ENCODE measurements at regions not wholly inside any gene's neighbourhood (a gene's known extent, or its start where the extent isn't known, plus 50 kb on each side); places are given as distances from the start of the nearest gene placed in this dataset.
"Not testable (repeated sequence)": the region's sequence is repeated elsewhere in the genome, so short reads cannot be mapped to it uniquely, and the experiment has no call there.

GRCh38 chr18:41642756-41643155 is 312.3 kb upstream of the PIK3C3 start:
- H3K27ac ChIP-seq = no peak overlapping the region
- H3K4me1 ChIP-seq = no peaks in the 10 kb centered on the region
- H3K79me2 ChIP-seq (ENCODE audit: low read depth) = no peaks in the 10 kb centered on the region
- DNase-seq (ENCODE audit: low spot score) = no peak
- H2AFZ ChIP-seq (replicated peaks) = no peak overlapping the region
- Mint-ChIP-seq H3K27ac (no peak overlapping the region), H3K27me3 (ENCODE audit: insufficient read depth, low read depth) (no peaks in the 10 kb centered on the region), H3K36me3 (no peaks in the 10 kb centered on the region), H3K9me3 (peaks cover 3% of the 10 kb centered on the region), H3K4me1 (no peaks in the 10 kb centered on the region), H3K4me3 (no peak overlapping the region)
- H4K20me1 ChIP-seq (ENCODE audit: low read depth) = no peaks in the 10 kb centered on the region
- H3K4me3 ChIP-seq = no peak overlapping the region
- no peak overlapping the region for H3K9ac ChIP-seq
- H3K4me2 ChIP-seq = no peak overlapping the region
- no peaks in the 10 kb centered on the region for H3K36me3 ChIP-seq
- no peaks in the 10 kb centered on the region for H3K9me3 ChIP-seq (ENCODE audit: low read depth)
- TF ChIP-seq, protein P1, sequence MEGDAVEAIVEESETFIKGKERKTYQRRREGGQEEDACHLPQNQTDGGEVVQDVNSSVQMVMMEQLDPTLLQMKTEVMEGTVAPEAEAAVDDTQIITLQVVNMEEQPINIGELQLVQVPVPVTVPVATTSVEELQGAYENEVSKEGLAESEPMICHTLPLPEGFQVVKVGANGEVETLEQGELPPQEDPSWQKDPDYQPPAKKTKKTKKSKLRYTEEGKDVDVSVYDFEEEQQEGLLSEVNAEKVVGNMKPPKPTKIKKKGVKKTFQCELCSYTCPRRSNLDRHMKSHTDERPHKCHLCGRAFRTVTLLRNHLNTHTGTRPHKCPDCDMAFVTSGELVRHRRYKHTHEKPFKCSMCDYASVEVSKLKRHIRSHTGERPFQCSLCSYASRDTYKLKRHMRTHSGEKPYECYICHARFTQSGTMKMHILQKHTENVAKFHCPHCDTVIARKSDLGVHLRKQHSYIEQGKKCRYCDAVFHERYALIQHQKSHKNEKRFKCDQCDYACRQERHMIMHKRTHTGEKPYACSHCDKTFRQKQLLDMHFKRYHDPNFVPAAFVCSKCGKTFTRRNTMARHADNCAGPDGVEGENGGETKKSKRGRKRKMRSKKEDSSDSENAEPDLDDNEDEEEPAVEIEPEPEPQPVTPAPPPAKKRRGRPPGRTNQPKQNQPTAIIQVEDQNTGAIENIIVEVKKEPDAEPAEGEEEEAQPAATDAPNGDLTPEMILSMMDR (IDR thresholded peaks at IDR 0.05) = no peak
- TF ChIP-seq EZH2phosphoT487 (IDR thresholded peaks at IDR 0.05) (no peak), EZH2 (IDR thresholded peaks at IDR 0.05) (no peak)
- H3F3A ChIP-seq (ENCODE audit: low read depth) = no peaks in the 10 kb centered on the region
- H3K27me3 ChIP-seq = no peaks in the 10 kb centered on the region

GRCh38 chr18:41639218-41639617 is 315.8 kb upstream of the PIK3C3 start:
- H3K4me1 Mint-ChIP-seq = no peaks in the 10 kb centered on the region
- no peak for DNase-seq (ENCODE audit: low spot score)
- Histone ChIP-seq H3K9me3 (ENCODE audit: low read depth) (no peaks in the 10 kb centered on the region), H3K27me3 (no peaks in the 10 kb centered on the region), H4K20me1 (ENCODE audit: low read depth) (no peaks in the 10 kb centered on the region), H3K4me3 (no peak overlapping the region), H3K4me1 (no peaks in the 10 kb centered on the region), H3K4me2 (no peak overlapping the region), H3K79me2 (ENCODE audit: low read depth) (no peaks in the 10 kb centered on the region), H3K27ac (no peak overlapping the region), H2AFZ (replicated peaks) (no peak overlapping the region), H3F3A (ENCODE audit: low read depth) (no peaks in the 10 kb centered on the region), H3K36me3 (no peaks in the 10 kb centered on the region), H3K9ac (no peak overlapping the region)
- no peak overlapping the region for H3K27ac Mint-ChIP-seq
- peaks cover 1% of the 10 kb centered on the region for H3K9me3 Mint-ChIP-seq
- no peak overlapping the region for H3K4me3 Mint-ChIP-seq
- no peak for TF ChIP-seq EZH2phosphoT487 (IDR thresholded peaks at IDR 0.05)
- no peak for TF ChIP-seq EZH2 (IDR thresholded peaks at IDR 0.05)
- TF ChIP-seq, protein P1 (IDR thresholded peaks at IDR 0.05) = no peak
- no peaks in the 10 kb centered on the region for H3K27me3 Mint-ChIP-seq (ENCODE audit: insufficient read depth, low read depth)
- no peaks in the 10 kb centered on the region for H3K36me3 Mint-ChIP-seq

DNA sequence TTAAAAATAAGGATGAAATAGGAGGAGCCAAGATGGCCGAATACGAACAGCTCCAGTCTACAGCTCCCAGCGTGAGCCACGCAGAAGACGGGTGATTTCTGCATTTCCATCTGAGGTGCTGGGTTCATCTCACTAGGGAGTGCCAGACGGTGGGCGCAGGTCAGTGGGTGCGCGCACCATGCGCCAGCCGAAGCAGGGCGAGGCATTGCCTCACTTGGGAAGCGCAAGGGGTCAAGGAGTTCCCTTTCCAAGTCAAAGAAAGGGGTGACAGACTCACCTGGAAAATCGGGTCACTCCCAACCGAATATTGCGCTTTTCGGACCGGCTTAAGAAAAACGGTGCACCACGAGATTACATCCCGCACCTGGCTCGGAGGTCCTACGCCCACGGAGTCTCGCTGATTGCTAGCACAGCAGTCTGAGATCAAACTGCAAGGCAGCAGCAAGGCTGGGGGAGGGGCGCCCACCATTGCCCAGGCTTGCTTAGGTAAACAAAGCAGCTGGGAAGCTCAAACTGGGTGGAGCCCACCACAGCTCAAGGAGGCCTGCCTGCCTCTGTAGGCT is 323.2 kb upstream of the PIK3C3 start:
- H3F3A ChIP-seq (ENCODE audit: low read depth); H3K36me3 ChIP-seq; H3K4me1 Mint-ChIP-seq; H3K27me3 Mint-ChIP-seq (ENCODE audit: insufficient read depth, low read depth); H3K27me3 ChIP-seq; H3K36me3 Mint-ChIP-seq; H3K9me3 Mint-ChIP-seq; H3K4me1 ChIP-seq; H3K9me3 ChIP-seq (ENCODE audit: low read depth); H4K20me1 ChIP-seq (ENCODE audit: low read depth): not testable (repeated sequence)
- Mint-ChIP-seq H3K4me3 (peak overlapping the region; percentile 82), H3K27ac (peak overlapping the region; percentile 70)
- Histone ChIP-seq H3K79me2 (ENCODE audit: low read depth) (peaks cover 47% of the 10 kb centered on the region), H3K4me2 (peak overlapping the region; percentile 75), H2AFZ (replicated peaks) (peak overlapping the region; percentile 59), H3K27ac (peak overlapping the region; percentile 6), H3K9ac (peak overlapping the region; percentile 23), H3K4me3 (peak overlapping the region; percentile 57)
- peak; percentile 9 for DNase-seq (ENCODE audit: low spot score)

GRCh38 chr18:41630232-41630886 is 324.7 kb upstream of the PIK3C3 start:
- H3K27ac ChIP-seq = no peak overlapping the region
- Mint-ChIP-seq H3K9me3 (peaks cover 5% of the 10 kb centered on the region), H3K27ac (peak overlapping the region; percentile 27), H3K4me1 (peaks cover 4% of the 10 kb centered on the region), H3K27me3 (ENCODE audit: insufficient read depth, low read depth) (no peaks in the 10 kb centered on the region), H3K36me3 (no peaks in the 10 kb centered on the region), H3K4me3 (peak overlapping the region; percentile 20)
- no peaks in the 10 kb centered on the region for H3K9me3 ChIP-seq (ENCODE audit: low read depth)
- H3K4me3 ChIP-seq = peak overlapping the region; percentile 57
- no peaks in the 10 kb centered on the region for H3K36me3 ChIP-seq
- peaks cover 55% of the 10 kb centered on the region for H3K79me2 ChIP-seq (ENCODE audit: low read depth)
- no peaks in the 10 kb centered on the region for H3K27me3 ChIP-seq
- H3F3A ChIP-seq (ENCODE audit: low read depth) = no peaks in the 10 kb centered on the region
- no peak for DNase-seq (ENCODE audit: low spot score)
- H2AFZ ChIP-seq (replicated peaks) = no peak overlapping the region
- H3K4me1 ChIP-seq = no peaks in the 10 kb centered on the region
- no peak for TF ChIP-seq EZH2 (IDR thresholded peaks at IDR 0.05)
- TF ChIP-seq, protein P1 (IDR thresholded peaks at IDR 0.05) = no peak
- TF ChIP-seq EZH2phosphoT487 (IDR thresholded peaks at IDR 0.05) = no peak
- H3K4me2 ChIP-seq = peak overlapping the region; percentile 75
- H4K20me1 ChIP-seq (ENCODE audit: low read depth) = no peaks in the 10 kb centered on the region
- H3K9ac ChIP-seq = no peak overlapping the region
